22Rv1 (cell line): ENCODE measurements at regions not wholly inside any gene's neighbourhood (a gene's known extent, or its start where the extent isn't known, plus 50 kb on each side); places are given as distances from the start of the nearest gene placed in this dataset.

ENCODE experiments used
- H3K27ac ChIP-seq: fragments of 450-650 bp; 2 replicates; pipeline ENCODE4 v1.5.1; 2017
- CTCF ChIP-seq: fragments of 450-650 bp; IDR thresholded peaks from 2 replicates; pipeline ENCODE4 v1.5.1; 2017; ENCODE audit warnings: mild to moderate bottlenecking
- ZFX ChIP-seq: fragments of 450-650 bp; IDR thresholded peaks from 2 replicates; pipeline ENCODE4 v1.6.1; 2017; ENCODE audit warnings: antibody characterized with exemption, borderline replicate concordance

GRCh38 chr1:199549421-199549820 is 478.1 kb upstream of the NR5A2 start:
- H3K27ac ChIP-seq = no peak overlapping the region
- TF ChIP-seq CTCF = no peak
- TF ChIP-seq ZFX = no peak

- TF ChIP-seq CTCF (no peak), ZFX (no peak)
- H3K27ac ChIP-seq = no peak overlapping the region
These were observed 477.1 kb upstream of the NR5A2 start for GRCh38 chr1:199550199-199551065.

GRCh38 chr1:199551967-199552565 is 475.4 kb upstream of the NR5A2 start:
- H3K27ac ChIP-seq = no peak overlapping the region
- TF ChIP-seq ZFX (no peak), CTCF (peak; percentile 98)

- no peak for TF ChIP-seq ZFX
- TF ChIP-seq CTCF = no peak
- no peak overlapping the region for H3K27ac ChIP-seq
These were observed 474.4 kb upstream of the NR5A2 start for GRCh38 chr1:199553104-199553503.

- H3K27ac ChIP-seq = no peak overlapping the region
- TF ChIP-seq ZFX = no peak
- no peak for TF ChIP-seq CTCF
These were observed 466.2 kb upstream of the NR5A2 start for GRCh38 chr1:199561334-199561733.

- TF ChIP-seq ZFX (no peak), CTCF (no peak)
- H3K27ac ChIP-seq = no peak overlapping the region
These were observed 454.5 kb upstream of the NR5A2 start for GRCh38 chr1:199573047-199573446.

GRCh38 chr1:199574950-199575349 is 452.6 kb upstream of the NR5A2 start:
- no peak overlapping the region for H3K27ac ChIP-seq
- TF ChIP-seq ZFX (no peak), CTCF (no peak)
